ENCODE measurements at regions not wholly inside any gene's neighbourhood (a gene's known extent, or its start where the extent isn't known, plus 50 kb on each side); places are given as distances from the start of the nearest gene placed in this dataset.

DNA sequence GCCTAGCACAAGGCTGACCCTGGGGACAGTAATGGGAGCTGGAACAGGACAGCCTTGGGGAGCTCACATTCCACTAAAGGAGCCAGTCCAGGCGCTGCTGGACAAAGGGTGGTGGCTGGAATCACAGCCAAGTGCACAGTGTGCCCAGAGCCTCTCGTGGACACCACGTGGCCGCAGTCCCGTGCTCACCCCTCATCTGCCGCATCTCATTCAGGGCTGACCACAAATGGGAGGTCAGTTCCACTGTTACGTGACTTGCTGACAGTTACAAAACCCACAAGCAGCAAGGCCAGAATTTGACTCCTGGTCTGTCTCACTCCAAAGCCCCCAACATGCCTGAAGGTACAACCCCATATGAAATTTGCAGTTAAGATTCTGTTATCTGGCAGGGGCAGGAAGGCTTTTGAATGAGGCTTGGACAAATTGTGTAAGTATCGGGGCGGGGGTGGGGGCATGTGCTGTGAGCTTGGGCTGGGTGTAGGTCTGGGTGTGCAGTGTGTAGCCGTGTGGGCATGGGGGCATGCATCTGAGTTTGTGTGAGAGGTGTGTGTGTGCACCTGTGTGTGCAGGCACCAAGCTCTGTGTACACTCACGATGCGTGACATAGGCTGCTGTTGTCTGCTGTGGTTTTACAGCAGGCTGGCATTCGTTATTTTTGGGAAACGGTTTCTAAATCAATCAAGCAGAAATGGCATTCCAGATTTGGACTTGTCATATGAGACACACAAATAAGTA, 301.7 kb downstream of the BRD1 start:
- TF ChIP-seq, protein P1, sequence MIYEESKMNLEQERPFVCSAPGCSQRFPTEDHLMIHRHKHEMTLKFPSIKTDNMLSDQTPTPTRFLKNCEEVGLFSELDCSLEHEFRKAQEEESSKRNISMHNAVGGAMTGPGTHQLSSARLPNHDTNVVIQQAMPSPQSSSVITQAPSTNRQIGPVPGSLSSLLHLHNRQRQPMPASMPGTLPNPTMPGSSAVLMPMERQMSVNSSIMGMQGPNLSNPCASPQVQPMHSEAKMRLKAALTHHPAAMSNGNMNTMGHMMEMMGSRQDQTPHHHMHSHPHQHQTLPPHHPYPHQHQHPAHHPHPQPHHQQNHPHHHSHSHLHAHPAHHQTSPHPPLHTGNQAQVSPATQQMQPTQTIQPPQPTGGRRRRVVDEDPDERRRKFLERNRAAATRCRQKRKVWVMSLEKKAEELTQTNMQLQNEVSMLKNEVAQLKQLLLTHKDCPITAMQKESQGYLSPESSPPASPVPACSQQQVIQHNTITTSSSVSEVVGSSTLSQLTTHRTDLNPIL (CRISPR knock-in tag; IDR thresholded peaks at IDR 0.05; ENCODE audit: low read depth) = no peak
- TF ChIP-seq, protein P2, sequence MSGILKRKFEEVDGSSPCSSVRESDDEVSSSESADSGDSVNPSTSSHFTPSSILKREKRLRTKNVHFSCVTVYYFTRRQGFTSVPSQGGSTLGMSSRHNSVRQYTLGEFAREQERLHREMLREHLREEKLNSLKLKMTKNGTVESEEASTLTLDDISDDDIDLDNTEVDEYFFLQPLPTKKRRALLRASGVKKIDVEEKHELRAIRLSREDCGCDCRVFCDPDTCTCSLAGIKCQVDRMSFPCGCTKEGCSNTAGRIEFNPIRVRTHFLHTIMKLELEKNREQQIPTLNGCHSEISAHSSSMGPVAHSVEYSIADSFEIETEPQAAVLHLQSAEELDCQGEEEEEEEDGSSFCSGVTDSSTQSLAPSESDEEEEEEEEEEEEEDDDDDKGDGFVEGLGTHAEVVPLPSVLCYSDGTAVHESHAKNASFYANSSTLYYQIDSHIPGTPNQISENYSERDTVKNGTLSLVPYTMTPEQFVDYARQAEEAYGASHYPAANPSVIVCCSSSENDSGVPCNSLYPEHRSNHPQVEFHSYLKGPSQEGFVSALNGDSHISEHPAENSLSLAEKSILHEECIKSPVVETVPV (CRISPR knock-in tag; IDR thresholded peaks at IDR 0.05) = no peak
- no peak for TF ChIP-seq ZNF565 (CRISPR knock-in tag; conservative IDR thresholded peaks at IDR 0.05; ENCODE audit: low read depth)
- TF ChIP-seq RARB (CRISPR knock-in tag; IDR thresholded peaks at IDR 0.05) = no peak
- no peak for TF ChIP-seq CSDC2 (CRISPR knock-in tag; IDR thresholded peaks at IDR 0.05)
- TF ChIP-seq ARNTL (CRISPR knock-in tag; IDR thresholded peaks at IDR 0.05; ENCODE audit: borderline replicate concordance, low read depth) = no peak
- no peak for TF ChIP-seq ZNF8 (CRISPR knock-in tag; IDR thresholded peaks at IDR 0.05)
- no peak for TF ChIP-seq SNAI2 (CRISPR knock-in tag; IDR thresholded peaks at IDR 0.05)
- TF ChIP-seq ZC3H10 (CRISPR knock-in tag; IDR thresholded peaks at IDR 0.05) = no peak
- no peak for TF ChIP-seq TOX (CRISPR knock-in tag; IDR thresholded peaks at IDR 0.05; ENCODE audit: borderline replicate concordance)
- no peak for TF ChIP-seq ZFP3 (CRISPR knock-in tag; IDR thresholded peaks at IDR 0.05)
- TF ChIP-seq ESRRG (CRISPR knock-in tag; IDR thresholded peaks at IDR 0.05) = no peak
- no peak for TF ChIP-seq PPARA (CRISPR knock-in tag; IDR thresholded peaks at IDR 0.05; ENCODE audit: borderline replicate concordance)
- TF ChIP-seq OSR1 (CRISPR knock-in tag; IDR thresholded peaks at IDR 0.05) = no peak
- TF ChIP-seq, protein P3, sequence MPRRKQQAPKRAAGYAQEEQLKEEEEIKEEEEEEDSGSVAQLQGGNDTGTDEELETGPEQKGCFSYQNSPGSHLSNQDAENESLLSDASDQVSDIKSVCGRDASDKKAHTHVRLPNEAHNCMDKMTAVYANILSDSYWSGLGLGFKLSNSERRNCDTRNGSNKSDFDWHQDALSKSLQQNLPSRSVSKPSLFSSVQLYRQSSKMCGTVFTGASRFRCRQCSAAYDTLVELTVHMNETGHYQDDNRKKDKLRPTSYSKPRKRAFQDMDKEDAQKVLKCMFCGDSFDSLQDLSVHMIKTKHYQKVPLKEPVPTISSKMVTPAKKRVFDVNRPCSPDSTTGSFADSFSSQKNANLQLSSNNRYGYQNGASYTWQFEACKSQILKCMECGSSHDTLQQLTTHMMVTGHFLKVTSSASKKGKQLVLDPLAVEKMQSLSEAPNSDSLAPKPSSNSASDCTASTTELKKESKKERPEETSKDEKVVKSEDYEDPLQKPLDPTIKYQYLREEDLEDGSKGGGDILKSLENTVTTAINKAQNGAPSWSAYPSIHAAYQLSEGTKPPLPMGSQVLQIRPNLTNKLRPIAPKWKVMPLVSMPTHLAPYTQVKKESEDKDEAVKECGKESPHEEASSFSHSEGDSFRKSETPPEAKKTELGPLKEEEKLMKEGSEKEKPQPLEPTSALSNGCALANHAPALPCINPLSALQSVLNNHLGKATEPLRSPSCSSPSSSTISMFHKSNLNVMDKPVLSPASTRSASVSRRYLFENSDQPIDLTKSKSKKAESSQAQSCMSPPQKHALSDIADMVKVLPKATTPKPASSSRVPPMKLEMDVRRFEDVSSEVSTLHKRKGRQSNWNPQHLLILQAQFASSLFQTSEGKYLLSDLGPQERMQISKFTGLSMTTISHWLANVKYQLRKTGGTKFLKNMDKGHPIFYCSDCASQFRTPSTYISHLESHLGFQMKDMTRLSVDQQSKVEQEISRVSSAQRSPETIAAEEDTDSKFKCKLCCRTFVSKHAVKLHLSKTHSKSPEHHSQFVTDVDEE (CRISPR knock-in tag; IDR thresholded peaks at IDR 0.05) = no peak
- TF ChIP-seq, protein P4, sequence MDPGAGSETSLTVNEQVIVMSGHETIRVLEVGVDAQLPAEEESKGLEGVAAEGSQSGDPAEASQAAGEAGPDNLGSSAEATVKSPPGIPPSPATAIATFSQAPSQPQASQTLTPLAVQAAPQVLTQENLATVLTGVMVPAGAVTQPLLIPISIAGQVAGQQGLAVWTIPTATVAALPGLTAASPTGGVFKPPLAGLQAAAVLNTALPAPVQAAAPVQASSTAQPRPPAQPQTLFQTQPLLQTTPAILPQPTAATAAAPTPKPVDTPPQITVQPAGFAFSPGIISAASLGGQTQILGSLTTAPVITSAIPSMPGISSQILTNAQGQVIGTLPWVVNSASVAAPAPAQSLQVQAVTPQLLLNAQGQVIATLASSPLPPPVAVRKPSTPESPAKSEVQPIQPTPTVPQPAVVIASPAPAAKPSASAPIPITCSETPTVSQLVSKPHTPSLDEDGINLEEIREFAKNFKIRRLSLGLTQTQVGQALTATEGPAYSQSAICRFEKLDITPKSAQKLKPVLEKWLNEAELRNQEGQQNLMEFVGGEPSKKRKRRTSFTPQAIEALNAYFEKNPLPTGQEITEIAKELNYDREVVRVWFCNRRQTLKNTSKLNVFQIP (CRISPR knock-in tag; IDR thresholded peaks at IDR 0.05; ENCODE audit: borderline replicate concordance, low read depth) = no peak
- TF ChIP-seq, protein P5, sequence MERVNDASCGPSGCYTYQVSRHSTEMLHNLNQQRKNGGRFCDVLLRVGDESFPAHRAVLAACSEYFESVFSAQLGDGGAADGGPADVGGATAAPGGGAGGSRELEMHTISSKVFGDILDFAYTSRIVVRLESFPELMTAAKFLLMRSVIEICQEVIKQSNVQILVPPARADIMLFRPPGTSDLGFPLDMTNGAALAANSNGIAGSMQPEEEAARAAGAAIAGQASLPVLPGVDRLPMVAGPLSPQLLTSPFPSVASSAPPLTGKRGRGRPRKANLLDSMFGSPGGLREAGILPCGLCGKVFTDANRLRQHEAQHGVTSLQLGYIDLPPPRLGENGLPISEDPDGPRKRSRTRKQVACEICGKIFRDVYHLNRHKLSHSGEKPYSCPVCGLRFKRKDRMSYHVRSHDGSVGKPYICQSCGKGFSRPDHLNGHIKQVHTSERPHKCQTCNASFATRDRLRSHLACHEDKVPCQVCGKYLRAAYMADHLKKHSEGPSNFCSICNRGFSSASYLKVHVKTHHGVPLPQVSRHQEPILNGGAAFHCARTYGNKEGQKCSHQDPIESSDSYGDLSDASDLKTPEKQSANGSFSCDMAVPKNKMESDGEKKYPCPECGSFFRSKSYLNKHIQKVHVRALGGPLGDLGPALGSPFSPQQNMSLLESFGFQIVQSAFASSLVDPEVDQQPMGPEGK (CRISPR knock-in tag; IDR thresholded peaks at IDR 0.05; ENCODE audit: borderline replicate concordance) = no peak
- no peak for ATAC-seq

DNA sequence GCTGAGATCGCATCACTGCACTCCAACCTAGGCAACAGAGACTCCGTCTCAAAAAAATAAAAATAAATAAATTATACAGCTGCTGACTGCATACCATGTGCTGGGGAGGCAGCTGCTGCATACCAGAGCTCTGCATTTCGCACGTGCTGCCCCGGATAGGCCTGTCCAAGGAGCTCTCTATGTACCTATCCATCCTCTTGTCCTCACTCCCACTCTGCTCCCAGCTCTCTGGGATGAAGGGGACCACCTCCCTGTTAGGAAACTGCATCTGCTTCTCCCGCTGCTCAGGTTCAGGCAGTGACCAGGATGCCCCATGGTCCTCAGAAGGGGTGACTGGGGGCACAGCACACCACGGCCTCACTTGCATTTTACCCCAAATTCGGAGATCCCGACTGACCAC, 302.3 kb downstream of the BRD1 start:
- TF ChIP-seq, protein P3 (CRISPR knock-in tag; IDR thresholded peaks at IDR 0.05) = no peak
- TF ChIP-seq ZNF565 (CRISPR knock-in tag; conservative IDR thresholded peaks at IDR 0.05; ENCODE audit: low read depth) (no peak), ZNF70 (CRISPR knock-in tag; IDR thresholded peaks at IDR 0.05) (no peak)
- ATAC-seq = no peak

All from SK-N-SH treated with all-trans-retinoic acid at 6 μM for 48 hours (cell line).